HG02571 (cell line): ENCODE measurements at regions not wholly inside any gene's neighbourhood (a gene's known extent, or its start where the extent isn't known, plus 50 kb on each side); places are given as distances from the start of the nearest gene placed in this dataset.
"Not testable (repeated sequence)": the region's sequence is repeated elsewhere in the genome, so short reads cannot be mapped to it uniquely, and the experiment has no call there.

Source experiments
- ATAC-seq: cut with Tn5 transposase; IDR thresholded peaks from one replicate; pipeline ENCODE4 v1.9.1; 2021; ENCODE audit warnings: mild to moderate bottlenecking, moderate library complexity; ENCODE audit not compliant: unreplicated experiment

GRCh38 chr3:71927505-71928066 lies 142.6 kb upstream of the PROK2 start:
- no peak for ATAC-seq

- ATAC-seq: no peak
Observed at GRCh38 chr3:71926616-71927015, 141.7 kb upstream of the PROK2 start.

- ATAC-seq: no peak
Observed at GRCh38 chr3:71926262-71926600, 141.3 kb upstream of the PROK2 start.

GRCh38 chr3:71925511-71926261 lies 140.7 kb upstream of the PROK2 start:
- not testable (repeated sequence) for ATAC-seq

- ATAC-seq: no peak
Observed at GRCh38 chr3:71924721-71925120, 139.8 kb upstream of the PROK2 start.

GRCh38 chr3:71921036-71921435 lies 136.1 kb upstream of the PROK2 start:
- no peak for ATAC-seq

GRCh38 chr3:71919572-71919971 lies 134.6 kb upstream of the PROK2 start:
- no peak for ATAC-seq

- no peak for ATAC-seq
Observed at GRCh38 chr3:71917545-71917944, 132.6 kb upstream of the PROK2 start.

- no peak for ATAC-seq
Observed at GRCh38 chr3:71916747-71917369, 131.9 kb upstream of the PROK2 start.

- no peak for ATAC-seq
Observed at GRCh38 chr3:71912839-71913495, 128.0 kb upstream of the PROK2 start.

- ATAC-seq: no peak
Observed at GRCh38 chr3:71910108-71910507, 125.2 kb upstream of the PROK2 start.

- no peak for ATAC-seq
Observed at GRCh38 chr3:71907996-71908395, 123.0 kb upstream of the PROK2 start.

- no peak for ATAC-seq
Observed at GRCh38 chr3:71906976-71907375, 122.0 kb upstream of the PROK2 start.

- ATAC-seq: peak; percentile 68
Observed at GRCh38 chr3:71905426-71905825, 120.5 kb upstream of the PROK2 start.

- ATAC-seq: no peak
Observed at GRCh38 chr3:71903936-71904335, 119.0 kb upstream of the PROK2 start.

- ATAC-seq: no peak
Observed at GRCh38 chr3:71903112-71903495, 118.2 kb upstream of the PROK2 start.

- ATAC-seq: no peak
Observed at GRCh38 chr3:71902258-71903111, 117.5 kb upstream of the PROK2 start.

- no peak for ATAC-seq
Observed at GRCh38 chr3:71901645-71902044, 116.7 kb upstream of the PROK2 start.

GRCh38 chr3:71900057-71900456 lies 115.1 kb upstream of the PROK2 start:
- no peak for ATAC-seq

GRCh38 chr3:71896751-71897150 lies 111.8 kb upstream of the PROK2 start:
- no peak for ATAC-seq
